ENCODE measurements at regions not wholly inside any gene's neighbourhood (a gene's known extent, or its start where the extent isn't known, plus 50 kb on each side); places are given as distances from the start of the nearest gene placed in this dataset.
A peak's percentile ranks its signal among the peaks of the same experiment; 100 is the strongest.
"Not testable (repeated sequence)": the region's sequence is repeated elsewhere in the genome, so short reads cannot be mapped to it uniquely, and the experiment has no call there.

- DNase-seq (ENCODE audit: low spot score): no peak
Measured at GRCh38 chr17:33696102-33696501, 403.0 kb upstream of the ASIC2 start.

- DNase-seq (ENCODE audit: low spot score): no peak
Measured at GRCh38 chr17:33697557-33697956, 404.5 kb upstream of the ASIC2 start.

- no peak for DNase-seq (ENCODE audit: low spot score)
Measured at GRCh38 chr17:33701910-33702309, 408.8 kb upstream of the ASIC2 start.

- DNase-seq (ENCODE audit: low spot score): no peak
Measured at GRCh38 chr17:33704856-33705255, 411.8 kb upstream of the ASIC2 start.

GRCh38 chr17:33709881-33710280, 416.8 kb upstream of the ASIC2 start:
- no peak for DNase-seq (ENCODE audit: low spot score)

GRCh38 chr17:33712120-33712519, 419.0 kb upstream of the ASIC2 start:
- no peak for DNase-seq (ENCODE audit: low spot score)

GRCh38 chr17:33716957-33717356, 423.9 kb upstream of the ASIC2 start:
- DNase-seq (ENCODE audit: low spot score): no peak

GRCh38 chr17:33723736-33724135, 430.6 kb upstream of the ASIC2 start:
- not testable (repeated sequence) for DNase-seq (ENCODE audit: low spot score)

GRCh38 chr17:33725675-33726271, 432.7 kb upstream of the ASIC2 start:
- DNase-seq (ENCODE audit: low spot score): peak; percentile 37

GRCh38 chr17:33730131-33730530, 437.0 kb upstream of the ASIC2 start:
- DNase-seq (ENCODE audit: low spot score): no peak

GRCh38 chr17:33732116-33732515, 439.0 kb upstream of the ASIC2 start:
- DNase-seq (ENCODE audit: low spot score): no peak

- DNase-seq (ENCODE audit: low spot score): no peak
Measured at GRCh38 chr17:33739714-33740113, 446.6 kb upstream of the ASIC2 start.

- no peak for DNase-seq (ENCODE audit: low spot score)
Measured at GRCh38 chr17:33745047-33745760, 452.1 kb upstream of the ASIC2 start.

- no peak for DNase-seq (ENCODE audit: low spot score)
Measured at GRCh38 chr17:33749171-33749570, 456.1 kb upstream of the ASIC2 start.

- DNase-seq (ENCODE audit: low spot score): peak; percentile 27
Measured at GRCh38 chr17:33750943-33751701, 458.0 kb upstream of the ASIC2 start.

GRCh38 chr17:33751702-33752065, 458.6 kb upstream of the ASIC2 start:
- no peak for DNase-seq (ENCODE audit: low spot score)

- DNase-seq (ENCODE audit: low spot score): no peak
Measured at GRCh38 chr17:33753452-33753851, 460.4 kb upstream of the ASIC2 start.

GRCh38 chr17:33756021-33756420, 462.9 kb upstream of the ASIC2 start:
- DNase-seq (ENCODE audit: low spot score): no peak

- no peak for DNase-seq (ENCODE audit: low spot score)
Measured at GRCh38 chr17:33765871-33766270, 472.8 kb upstream of the ASIC2 start.

- no peak for DNase-seq (ENCODE audit: low spot score)
Measured at GRCh38 chr17:33766721-33767120, 473.6 kb upstream of the ASIC2 start.

- DNase-seq (ENCODE audit: low spot score): no peak
Measured at GRCh38 chr17:33769066-33769465, 476.0 kb upstream of the ASIC2 start.

GRCh38 chr17:33776304-33776703, 478.8 kb upstream of the CCL2 start:
- DNase-seq (ENCODE audit: low spot score): no peak

GRCh38 chr17:33776903-33777302, 478.2 kb upstream of the CCL2 start:
- DNase-seq (ENCODE audit: low spot score): no peak
